8988T (cell line): ENCODE measurements at regions not wholly inside any gene's neighbourhood (a gene's known extent, or its start where the extent isn't known, plus 50 kb on each side); places are given as distances from the start of the nearest gene placed in this dataset.

Experiments
- DNase-seq: peaks from one replicate; pipeline ENCODE4 v3.0.0; 2011

- no peak for DNase-seq
Measured at GRCh38 chr2:216920143-216920876, 60.4 kb upstream of the TNP1 start.

- peak; percentile 43 for DNase-seq
Measured at GRCh38 chr2:216918088-216918680, 58.3 kb upstream of the TNP1 start.

- no peak for DNase-seq
Measured at GRCh38 chr2:216916956-216917650, 57.2 kb upstream of the TNP1 start.

- DNase-seq: no peak
Measured at GRCh38 chr2:216915557-216916150, 55.8 kb upstream of the TNP1 start.

- no peak for DNase-seq
Measured at GRCh38 chr2:216914491-216914890, 54.6 kb upstream of the TNP1 start.

- no peak for DNase-seq
Measured at GRCh38 chr2:216911886-216912285, 52.0 kb upstream of the TNP1 start.

GRCh38 chr2:216911008-216911407, 51.1 kb upstream of the TNP1 start:
- DNase-seq: no peak

- no peak for DNase-seq
Measured at GRCh38 chr2:216909541-216910210, 49.8 kb upstream of the TNP1 start.
